ENCODE measurements at regions not wholly inside any gene's neighbourhood (a gene's known extent, or its start where the extent isn't known, plus 50 kb on each side); places are given as distances from the start of the nearest gene placed in this dataset.

DNA sequence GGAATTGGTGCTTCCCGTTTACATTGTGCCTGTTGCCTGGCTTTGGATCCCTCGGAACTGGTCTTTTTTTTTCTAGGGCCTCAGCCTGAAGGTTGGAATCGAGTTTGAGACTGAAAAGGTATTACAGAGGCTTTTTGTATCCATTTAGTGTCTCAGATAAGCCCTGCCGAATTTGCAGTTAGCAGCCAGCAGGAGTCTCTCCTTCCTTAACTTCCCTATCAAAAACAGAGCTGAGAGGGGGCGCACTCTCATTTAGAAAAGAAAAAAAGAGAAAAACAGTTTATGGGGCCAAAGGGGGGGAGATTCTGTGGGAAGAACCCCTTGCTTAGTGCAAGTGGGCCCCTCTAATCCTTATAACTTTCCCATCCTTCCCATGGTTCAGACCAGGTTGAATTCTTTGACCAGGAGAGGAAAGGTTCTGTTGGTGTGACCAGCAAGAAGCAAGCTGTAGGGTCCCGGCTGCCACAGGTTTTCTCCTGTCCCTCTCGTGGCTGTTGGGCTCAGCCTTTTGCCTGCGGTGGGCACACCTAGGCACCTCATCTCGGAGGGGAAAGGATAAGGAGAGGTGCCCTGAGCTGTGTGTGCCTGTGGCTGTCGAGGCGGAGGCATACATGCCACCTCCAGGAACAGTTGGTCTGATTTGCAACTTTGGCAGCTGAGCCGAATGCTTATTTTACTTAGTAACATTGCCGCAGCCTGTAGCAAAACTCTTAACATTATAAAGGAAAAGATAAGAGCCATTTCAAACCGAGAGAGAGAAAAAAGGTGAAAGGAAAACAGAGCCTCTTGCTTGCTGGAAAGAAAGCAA, 565.0 kb upstream of the CNTN5 start:
- TF ChIP-seq, protein P1, sequence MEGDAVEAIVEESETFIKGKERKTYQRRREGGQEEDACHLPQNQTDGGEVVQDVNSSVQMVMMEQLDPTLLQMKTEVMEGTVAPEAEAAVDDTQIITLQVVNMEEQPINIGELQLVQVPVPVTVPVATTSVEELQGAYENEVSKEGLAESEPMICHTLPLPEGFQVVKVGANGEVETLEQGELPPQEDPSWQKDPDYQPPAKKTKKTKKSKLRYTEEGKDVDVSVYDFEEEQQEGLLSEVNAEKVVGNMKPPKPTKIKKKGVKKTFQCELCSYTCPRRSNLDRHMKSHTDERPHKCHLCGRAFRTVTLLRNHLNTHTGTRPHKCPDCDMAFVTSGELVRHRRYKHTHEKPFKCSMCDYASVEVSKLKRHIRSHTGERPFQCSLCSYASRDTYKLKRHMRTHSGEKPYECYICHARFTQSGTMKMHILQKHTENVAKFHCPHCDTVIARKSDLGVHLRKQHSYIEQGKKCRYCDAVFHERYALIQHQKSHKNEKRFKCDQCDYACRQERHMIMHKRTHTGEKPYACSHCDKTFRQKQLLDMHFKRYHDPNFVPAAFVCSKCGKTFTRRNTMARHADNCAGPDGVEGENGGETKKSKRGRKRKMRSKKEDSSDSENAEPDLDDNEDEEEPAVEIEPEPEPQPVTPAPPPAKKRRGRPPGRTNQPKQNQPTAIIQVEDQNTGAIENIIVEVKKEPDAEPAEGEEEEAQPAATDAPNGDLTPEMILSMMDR (conservative IDR thresholded peaks at IDR 0.05): no peak; the same call in 1 of the 2 replicates
- no peak for TF ChIP-seq EZH2 (IDR thresholded peaks at IDR 0.05; ENCODE audit: low read depth)

Data from PC-9 (cell line).